GM18873 (cell line): ENCODE measurements at regions not wholly inside any gene's neighbourhood (a gene's known extent, or its start where the extent isn't known, plus 50 kb on each side); places are given as distances from the start of the nearest gene placed in this dataset.

Experiments
- ATAC-seq: cut with Tn5 transposase; IDR thresholded peaks from one replicate; pipeline ENCODE4 v1.9.1; 2021; ENCODE audit warnings: mild to moderate bottlenecking, moderate library complexity, moderate number of reproducible peaks; ENCODE audit not compliant: unreplicated experiment, low FRiP score

DNA sequence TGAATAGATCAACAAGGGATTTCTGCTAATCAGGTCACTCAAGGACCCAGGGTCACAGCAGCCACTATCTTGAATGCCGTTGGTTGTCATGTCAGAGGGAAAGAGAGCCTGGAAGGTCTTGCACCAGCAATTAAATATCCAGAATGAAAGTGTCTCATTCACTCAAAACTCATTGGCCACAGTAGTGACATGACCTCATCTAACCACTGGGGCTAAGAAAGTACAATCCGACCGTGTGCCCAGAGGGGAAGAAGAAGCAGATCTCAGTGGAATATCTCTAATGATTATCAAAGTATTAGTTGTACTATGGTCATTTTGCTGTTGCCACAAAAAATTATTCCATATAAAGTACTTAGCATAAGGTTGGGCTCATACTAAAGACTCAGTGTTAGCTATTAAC, 210.0 kb downstream of the QDPR start:
- no peak for ATAC-seq

DNA sequence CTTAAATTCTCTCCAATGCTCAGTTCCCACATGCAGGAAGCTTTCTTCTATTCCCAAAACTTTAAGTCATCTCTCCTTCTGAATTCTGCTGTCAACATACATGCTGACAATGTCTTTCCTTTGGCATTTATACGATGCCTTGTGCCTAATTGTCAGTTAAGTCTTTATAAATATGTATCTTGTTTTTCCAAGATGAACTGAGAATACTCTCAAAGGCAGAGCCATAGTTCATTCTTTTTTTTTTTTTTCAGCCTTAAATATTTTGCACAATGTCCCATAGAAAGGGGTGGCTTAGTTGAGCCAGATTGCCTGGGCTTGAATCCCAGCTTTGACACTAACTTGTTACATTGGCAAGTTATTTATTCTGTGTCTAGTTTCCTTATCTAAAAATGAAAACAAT, 210.6 kb downstream of the QDPR start:
- ATAC-seq, result no peak

DNA sequence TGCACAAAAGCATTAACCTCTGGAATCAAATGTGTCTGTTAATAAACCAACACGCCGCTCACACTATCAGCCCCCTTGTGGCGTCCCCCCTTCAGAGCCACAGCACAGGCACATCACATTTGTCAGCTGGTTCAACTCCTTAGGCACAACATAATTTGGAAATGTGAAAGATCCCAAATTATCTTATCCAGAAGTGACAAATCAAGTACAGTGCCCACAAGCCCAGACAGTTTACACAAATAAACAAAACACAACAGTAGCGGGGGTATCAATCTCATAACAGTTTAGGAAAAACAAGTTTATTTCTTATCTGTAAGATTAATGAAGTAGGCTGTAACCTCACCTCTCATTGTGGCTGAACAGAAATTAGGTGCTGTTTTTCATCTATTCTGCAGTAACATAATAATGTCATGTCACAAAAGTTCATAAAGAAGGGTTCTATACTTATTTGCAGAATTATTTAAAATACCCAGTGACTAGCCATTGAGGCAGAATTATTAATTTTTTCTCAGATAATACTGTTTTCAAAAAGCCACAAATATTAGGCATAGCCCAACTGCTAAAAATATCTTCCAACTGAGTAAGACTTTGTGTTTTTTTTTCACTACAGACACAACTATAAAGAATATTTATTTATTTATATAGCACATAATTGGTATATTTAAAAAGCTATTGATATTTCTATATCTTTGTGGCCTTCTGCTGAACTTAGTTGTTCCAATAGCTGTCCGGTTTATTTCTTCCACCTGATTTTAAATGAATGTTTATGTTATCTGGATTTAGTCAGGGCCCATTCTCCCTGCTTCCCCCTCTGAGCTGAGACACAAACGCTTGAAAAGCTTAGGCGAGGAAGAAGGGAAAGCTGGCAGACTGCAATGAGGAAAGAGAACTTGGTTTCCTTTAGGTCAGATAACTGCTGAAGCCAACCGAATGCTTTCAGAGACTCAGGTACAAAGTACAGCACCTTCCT, 214.7 kb downstream of the QDPR start:
- no peak for ATAC-seq

DNA sequence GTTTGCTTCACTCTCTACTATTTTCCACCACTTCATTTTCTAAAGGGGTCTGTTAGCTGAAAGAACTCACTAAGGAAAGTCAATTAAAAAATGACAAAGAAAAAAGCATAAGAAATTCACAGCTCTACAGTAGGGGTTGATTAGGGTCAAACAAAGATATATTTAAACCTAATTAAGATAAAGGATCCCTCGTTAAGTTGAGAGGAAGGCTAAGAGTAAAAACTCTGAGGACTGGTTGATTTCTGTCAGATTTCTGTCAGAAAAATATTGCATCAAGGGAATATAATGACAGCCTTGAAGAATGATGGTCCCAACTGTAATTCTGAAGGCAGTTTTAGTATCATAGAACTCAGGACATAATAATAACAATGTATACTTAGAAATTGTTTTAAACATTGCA, 218.0 kb downstream of the QDPR start:
- ATAC-seq, result no peak

DNA sequence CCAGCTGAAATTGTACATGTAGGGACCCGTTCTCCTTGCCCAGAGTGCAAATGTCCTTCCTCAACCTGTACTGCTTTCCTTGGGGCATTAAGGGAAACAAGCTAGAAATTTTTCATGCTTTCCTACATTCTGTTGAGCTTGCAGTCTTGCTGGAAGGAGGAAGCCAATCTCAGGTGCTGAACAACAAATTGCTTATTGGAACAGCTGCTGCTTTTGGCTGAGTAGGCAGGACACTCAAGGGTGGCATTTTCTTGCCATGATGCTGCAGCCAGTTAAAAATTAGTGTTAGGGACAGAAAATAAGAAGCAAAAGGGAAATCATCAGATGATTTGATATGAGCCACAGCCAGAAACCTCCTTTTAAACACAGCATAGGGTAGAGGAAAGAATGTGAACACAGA, 223.7 kb downstream of the QDPR start:
- no peak for ATAC-seq

DNA sequence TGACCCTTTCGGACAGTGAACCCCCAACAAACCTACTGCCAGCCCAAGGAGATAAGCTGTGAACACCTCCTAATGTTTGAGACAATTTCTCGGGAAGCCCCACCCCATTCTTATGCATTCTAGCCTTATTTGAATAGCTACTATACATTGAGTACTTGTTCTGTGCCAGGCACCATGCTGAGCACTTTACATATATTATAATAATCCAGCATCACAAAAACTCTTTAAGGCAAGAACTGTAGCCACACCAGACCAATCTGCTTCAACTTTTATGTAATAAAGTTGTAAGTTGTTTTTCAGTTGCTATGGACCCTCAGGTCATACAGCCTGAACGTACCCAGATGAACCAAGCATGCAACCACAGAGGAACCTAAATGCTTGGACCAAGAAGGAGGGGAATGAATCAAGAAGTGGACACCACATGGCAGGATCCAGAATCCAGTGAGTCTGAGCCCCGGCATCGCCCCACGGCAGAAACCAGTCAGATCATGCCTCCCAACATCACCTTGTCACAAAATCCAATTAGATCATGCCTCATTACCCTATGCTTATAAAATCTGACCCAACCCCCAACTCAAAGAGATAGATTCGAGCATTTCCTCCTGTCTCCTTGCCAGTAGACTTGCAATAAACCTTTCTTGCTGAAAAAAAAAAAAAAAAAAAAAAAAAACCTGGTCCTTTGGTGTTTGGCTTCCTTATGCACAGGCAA, 225.0 kb downstream of the QDPR start:
- ATAC-seq, result no peak

DNA sequence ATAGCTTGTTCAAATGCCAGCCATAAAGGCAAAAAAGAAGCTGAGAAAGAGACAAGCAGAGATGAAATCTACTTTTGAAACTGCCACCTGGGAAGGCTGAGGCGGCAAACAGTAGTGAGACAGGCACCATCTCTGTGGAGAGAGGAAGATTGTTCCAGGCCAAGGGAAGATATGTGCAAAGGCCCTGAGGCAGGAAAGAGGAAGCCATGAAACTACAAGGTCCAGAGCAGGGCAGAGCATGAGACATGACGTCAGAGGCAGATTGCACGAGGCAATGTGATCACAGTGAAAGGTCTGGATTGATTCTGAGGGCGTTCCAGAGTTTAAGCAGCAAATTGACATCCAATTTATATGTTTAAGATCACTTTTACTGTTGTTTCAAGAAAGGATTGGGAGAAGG, 226.1 kb downstream of the QDPR start:
- ATAC-seq, result no peak

DNA sequence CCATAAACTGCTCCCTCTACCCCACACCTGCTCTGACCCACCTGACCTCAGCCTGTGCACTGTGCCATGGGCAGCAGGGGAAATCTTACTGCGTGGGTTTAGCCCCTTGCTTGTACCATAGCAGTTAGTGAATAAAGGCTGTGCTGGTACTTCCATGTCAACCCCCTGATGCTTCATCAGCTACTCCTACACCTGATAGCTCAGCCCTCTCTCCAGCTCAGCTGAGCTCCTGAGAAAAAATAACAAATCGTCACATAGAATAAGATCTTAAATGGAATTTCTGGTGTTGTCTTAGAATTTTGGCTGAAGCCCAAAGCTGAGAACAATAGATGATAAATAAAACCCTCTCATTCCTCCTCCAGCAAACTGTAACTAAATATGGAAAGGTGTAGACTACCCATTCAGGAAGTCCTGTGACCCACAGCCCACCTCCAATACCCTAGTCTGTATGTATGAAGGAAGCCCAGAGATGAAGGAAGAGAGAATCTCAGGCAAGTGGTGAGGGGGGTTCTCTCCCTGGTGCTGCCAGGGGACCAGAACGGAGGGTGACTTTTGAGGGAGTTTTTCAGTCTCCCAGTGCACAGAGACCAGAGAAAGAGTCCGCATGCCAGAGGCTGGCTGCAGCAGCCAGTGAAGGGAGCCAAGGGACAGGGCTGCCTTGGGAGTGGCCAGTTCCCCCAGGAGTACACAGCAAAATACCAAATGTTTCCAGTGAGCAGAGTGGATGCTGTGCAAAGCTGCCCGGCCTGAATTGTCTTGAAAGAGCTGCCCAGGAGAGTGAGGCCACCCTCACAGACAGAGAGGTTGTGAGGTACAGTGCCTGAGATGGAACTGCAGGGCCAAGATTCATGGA, 227.3 kb downstream of the QDPR start:
- no peak for ATAC-seq

DNA sequence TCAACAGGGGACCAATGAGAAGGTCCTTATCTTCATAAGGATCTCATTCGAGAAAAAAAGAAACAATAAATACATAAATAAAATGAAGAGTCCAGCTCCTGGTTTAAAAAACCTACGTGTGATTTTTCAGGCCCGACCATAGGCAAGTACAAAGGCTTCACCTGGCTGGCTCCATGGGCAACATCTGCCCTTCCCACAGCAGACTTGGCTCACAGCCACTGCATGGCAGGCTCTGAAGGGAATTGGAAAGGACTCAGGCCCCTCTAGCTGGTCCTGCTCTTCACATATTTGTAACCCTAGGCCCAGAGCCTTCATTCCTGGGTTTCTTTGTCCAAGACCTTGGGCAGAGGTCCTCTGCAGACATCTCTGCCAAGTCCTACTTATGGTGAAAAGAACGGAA, 228.1 kb downstream of the QDPR start:
- no peak for ATAC-seq

DNA sequence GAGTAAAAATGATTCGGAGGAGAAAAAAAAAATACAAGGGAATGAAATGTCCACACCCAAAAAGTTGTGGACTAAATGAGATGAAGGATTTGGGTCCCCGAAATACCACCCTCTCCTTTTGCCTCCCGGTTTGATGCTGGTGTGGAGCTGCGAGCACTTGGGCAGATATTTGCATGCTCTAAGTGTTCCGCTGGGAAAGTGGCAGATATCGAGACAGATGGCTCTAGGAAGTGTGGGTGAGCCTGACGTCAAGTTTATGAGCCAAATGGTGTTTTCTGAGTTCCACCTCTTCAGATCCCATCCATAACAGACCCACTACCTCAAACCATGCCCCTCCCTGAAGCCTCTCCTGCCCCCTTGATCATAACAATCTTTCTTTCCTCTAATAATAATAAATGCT, 228.6 kb downstream of the QDPR start:
- ATAC-seq, result no peak

DNA sequence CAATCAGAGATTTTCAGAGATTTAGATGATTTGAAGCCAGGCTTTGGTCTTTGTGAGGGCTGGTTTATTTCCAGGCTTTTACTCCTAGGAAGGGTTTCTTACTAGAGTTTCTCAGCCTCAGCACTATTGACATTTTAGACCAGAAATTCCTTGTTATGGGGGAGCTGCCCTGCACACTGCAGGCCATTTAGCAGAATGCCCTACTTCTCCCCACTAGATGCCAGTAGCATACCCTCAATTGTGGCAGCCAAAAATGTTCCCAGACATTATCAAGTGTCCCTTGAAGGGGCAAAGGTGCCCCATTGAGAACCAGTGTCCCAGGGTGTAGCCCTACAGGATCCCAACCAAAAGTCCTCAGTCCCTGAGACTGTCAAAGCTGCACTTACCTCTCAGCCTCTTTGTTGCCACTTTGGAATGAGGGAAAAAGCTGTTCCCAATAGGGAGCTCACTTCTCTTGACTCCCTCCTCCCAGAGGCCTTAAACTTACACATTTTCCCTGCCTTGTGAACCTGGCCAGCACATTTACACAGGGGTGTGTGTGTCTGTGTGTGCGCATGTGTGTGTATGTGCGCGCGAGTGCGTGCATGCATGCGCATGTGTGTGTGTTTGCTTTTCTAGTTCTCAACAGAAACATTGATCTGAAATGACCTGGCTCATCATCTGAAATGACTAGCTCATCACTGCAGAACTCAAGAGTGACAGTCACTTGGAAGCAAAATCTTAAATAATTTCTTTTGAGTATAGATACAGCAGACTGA, 231.4 kb downstream of the QDPR start:
- no peak for ATAC-seq

DNA sequence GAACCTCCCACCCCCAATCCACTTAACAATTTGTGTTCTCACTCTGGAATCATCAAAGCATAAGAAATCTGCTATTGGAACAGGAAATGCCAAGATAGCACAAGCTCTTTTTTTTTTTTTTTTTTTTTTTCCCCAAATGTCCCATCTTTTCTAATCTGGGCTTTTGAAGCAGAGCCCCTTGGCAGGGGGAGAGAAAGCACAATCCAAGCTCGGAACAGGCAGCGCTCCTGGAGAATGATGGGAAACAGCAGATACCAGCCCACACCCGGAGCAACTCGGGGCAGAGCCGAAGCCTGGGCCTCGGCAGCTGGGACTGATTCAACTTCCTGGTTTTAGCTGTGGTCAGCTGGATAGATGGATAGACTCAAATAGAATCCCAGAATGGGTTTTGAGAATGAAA, 235.1 kb downstream of the QDPR start:
- ATAC-seq, result no peak

DNA sequence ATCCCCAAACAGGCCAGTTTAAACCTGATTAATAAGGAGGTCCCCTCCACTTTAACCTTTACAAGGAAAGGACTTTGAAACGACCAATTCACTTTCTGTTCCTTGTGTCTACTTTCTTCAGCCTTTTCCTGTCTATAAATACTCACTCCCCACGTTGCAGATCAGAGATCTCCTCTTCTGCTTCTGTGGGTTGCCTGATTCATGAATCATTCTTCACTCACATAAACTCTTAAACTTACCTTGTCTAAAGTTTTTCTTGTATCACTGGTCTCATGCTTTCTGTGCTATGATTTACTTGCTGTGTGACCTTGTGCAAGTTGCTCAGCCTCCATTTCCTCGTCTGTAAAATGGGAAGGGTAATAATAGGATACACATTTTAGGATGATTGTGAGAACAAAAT, 236.1 kb downstream of the QDPR start:
- ATAC-seq, result no peak

DNA sequence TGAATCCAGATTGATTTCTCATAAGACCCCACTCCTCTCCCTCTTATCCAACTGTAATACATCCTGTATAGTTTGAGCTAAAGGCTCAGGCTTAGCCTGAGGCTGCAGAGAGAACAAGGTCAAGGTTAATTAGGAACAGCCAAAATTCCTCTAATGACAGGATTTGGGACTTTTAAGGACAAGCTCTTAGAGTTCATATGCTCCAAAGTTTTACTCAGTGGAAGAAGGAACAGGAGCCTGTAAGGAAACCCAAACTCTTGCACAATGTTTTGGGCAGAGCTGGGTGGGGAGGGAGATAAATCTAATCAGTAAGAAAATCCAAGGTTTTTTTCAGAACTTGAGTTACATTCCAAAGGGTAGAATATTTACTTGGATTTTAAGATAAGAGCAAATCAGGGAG, 238.8 kb downstream of the QDPR start:
- no peak for ATAC-seq

DNA sequence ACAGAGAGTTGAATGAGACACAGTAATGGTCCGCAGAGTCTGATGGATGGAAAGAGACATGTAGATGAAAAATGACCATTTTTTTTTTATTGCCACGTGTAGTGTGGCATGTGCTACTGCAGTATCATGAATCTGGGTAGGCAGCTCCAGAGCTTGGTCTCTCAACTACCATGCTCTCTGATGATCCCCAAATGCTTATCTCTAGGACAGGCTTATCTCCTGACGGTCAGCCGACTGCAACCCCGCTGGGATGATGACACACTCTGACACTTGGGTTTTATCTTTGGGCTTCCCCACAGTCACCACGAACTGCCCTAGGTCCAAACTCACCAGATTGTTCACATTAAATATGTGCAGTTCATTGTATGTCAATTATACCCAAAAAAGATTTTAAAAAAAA, 239.7 kb downstream of the QDPR start:
- ATAC-seq, result no peak

DNA sequence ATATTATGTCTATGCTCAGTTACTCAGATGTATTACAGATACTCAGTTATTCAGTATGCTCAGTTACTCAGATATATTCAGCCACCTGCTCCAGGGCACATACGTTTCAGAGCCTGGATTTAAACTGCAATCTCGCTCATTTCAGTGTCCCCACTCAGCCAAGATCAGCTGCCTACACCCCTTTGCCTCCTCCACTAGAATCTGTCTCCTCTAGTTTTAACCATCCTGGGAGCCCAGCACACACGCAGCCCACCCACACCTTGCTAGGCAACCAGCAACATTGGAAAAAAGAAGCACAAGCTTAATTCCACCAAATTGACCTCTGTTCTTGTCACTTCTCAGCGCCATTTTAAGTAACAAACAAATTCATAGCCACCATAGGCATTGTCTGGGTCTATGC, 246.2 kb downstream of the QDPR start:
- ATAC-seq, result no peak

DNA sequence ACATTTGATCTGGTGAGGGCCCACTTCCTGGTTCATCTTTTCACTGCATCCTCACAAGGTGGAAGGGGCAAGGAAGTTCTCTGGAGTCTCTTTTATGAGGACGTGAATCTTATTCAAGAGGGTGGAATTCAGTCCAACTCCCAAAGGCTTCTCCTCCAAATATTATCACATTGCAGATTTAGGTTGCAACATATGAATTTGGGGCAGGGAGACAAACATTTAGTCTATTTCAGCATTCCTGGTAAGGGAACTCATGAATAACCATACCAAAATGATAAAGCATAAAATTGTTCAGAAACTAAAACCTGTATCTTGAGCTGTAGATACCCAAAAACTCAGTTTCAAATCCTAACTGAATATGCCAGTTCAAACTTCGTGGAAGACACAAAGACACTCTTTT, 246.8 kb downstream of the QDPR start:
- ATAC-seq, result no peak

DNA sequence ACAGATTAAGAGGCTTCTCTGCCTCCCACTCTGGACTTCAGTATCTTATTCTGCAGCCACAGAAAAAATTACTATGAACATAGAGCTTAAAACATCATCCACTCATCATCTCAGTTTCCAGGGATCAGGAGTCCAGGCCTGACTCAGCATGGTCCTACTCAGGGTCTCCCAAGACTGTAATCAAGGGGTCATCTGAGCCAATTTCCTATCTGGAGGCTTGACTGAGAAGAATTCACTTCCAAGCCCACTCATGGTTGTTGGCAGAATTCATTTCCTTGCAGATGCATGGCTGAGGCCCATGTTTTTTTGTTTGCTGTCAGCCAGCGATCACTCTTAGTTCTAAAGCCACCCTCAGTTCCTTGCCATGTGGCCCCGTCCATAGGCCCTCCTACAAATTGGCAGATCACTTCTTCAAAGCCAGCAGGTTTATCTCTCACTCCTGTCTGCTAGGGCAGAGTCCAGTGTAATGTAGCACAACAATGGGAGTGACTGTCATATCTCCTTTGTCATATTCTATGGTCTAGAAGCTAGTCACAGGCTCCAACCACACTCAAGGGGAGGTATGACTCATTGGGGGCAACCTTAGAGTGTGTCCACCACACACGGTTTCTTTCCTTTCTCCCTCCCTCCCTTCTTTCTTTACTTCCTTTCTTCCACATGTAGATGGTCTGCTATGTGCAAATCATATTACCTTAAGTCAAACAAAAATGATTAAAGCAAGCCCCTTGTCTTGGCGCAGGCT, 251.6 kb downstream of the QDPR start:
- no peak for ATAC-seq

DNA sequence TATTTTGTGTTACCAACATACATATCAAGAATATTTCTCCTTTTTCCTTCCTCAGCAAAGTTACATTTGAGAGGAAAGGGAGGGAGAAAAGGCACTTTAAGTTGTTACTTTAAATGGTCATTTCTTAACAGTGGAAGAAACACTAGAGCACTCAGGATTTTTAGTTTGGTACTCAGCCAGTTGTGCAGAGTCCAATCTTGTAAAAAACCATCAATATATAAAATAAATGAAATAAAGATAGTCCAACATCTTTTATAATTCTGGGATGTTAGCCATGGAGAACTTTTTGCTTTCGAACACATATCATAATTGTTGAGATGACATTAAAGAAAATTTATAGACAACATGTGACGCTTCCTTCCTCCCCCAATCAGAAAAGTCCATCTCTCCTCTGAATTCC, 253.8 kb downstream of the QDPR start:
- no peak for ATAC-seq

DNA sequence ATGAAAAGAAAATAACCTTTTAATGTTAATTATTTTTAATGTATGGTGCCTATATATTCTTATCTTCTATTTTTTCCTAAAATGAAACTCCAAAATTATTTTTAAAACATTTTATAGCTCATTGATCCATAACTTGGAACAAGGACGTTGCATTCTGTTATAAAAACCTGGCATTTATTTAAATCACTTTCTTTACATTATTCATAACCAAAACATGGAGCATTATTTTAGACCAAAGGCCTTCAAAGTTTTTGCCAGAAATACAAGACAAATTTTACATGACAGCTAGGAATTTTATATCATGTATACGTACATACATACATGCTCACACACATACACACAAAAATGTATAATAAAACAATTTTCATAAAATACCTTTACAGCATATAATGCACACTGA, 259.8 kb downstream of the QDPR start:
- ATAC-seq, result no peak
